CMK (cell line): ENCODE measurements at regions not wholly inside any gene's neighbourhood (a gene's known extent, or its start where the extent isn't known, plus 50 kb on each side); places are given as distances from the start of the nearest gene placed in this dataset.

Source experiments
- DNase-seq: peaks from one replicate; pipeline ENCODE4 v3.0.0-alpha.2; 2010; ENCODE audit warnings: low read depth

DNA sequence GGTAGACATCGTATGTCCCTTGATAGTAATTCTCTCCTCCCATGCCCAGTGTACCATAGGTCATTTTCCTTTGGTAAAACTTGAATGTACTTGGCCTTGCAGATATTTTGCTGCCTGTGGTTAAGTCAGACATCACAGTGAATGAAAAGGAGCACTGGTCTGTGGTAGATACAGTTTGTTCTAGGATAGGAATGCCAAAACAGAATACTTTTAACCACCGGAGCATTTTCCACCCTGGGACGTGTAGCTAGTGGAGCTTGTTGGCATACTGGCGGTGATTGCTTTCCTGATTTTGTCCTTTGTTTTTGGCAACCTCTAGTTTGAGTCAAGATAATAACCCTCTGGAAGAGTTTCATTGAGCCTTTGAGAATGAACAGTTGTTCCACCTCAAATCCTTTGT, 92.0 kb upstream of the BMPER start:
- DNase-seq: no peak

DNA sequence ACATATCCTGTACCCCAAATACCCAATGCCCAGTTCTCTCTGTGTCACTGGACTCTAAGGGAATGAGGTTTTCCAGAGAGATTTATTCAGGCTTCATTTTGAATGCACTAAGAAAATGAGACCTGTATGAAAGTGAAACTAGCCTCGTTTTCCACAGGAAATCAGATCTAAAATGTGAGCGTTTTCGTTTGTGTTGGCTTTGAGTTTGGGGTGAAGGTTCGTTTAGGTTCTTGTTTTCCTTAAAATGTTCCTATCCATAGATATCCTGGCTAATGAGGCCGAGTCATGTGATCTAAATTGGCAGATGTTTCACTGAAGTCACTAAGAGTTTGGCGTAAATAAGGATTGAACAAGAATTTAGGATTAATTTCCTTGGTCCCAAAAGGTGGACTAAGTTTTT, 90.9 kb upstream of the BMPER start:
- DNase-seq: no peak

GRCh38 chr7:33814936-33815335, 90.4 kb upstream of the BMPER start:
- no peak for DNase-seq

DNA sequence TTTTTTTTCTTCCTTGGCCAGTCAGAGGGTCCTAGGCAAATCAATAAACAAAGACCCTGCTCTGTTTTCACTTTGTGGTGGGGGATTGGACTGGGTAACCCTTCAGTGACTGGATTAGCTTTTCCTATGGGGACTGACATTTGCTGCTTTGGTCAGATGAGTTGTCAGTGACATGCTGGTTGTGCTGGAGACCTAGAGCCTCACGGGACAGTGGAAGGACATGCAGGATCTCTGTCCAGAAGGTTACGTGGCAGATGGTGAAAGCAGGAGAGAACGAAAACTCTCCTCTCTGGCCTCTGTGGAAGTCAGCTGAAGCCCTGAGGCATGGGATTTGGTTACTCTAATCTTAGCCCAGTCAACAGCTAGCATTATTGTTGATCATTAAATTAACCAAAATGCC, 90.0 kb upstream of the BMPER start:
- DNase-seq: no peak

GRCh38 chr7:33816106-33816505, 89.2 kb upstream of the BMPER start:
- no peak for DNase-seq

DNA sequence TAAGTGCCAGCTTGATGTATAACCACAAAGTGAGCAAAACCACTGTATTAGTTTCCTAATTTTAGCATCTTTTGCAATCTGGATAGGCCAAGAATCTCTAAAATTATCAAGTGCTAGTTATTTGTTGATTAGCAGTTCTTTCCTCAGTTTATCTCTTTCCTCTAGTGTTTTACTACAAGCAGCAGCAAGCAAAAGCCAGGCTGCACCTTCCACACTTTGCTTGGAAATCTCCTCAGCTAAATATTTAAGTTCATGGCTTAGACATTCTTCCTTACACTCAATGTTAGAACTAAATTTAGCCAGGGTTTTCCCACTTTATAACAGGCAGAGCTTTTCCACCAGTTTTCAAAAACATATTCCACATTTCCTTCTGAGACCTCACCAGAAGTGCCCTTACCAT, 85.7 kb upstream of the BMPER start:
- no peak for DNase-seq

GRCh38 chr7:33820206-33820605, 85.1 kb upstream of the BMPER start:
- no peak for DNase-seq

DNA sequence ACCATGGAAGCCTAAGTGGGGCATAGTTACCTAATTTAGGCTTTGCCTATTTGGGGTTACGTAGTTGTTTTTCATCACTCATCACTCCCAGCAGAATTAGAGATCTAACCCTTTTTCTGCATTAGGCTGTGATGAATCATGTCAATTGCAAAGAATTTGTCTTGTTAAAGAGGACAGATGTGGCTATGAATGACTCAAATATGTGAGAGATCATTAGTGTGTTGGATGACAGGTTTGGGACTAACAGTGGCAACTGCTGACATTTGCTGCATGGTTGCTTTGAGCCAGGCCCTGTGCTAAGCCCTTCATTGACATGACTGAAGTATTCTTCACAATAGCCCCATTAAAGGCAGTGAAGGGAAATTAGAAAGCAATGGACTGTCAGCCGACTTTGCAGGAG, 83.4 kb upstream of the BMPER start:
- DNase-seq: no peak

- DNase-seq: no peak
Measured at GRCh38 chr7:33823913-33824312, 81.4 kb upstream of the BMPER start.

DNA sequence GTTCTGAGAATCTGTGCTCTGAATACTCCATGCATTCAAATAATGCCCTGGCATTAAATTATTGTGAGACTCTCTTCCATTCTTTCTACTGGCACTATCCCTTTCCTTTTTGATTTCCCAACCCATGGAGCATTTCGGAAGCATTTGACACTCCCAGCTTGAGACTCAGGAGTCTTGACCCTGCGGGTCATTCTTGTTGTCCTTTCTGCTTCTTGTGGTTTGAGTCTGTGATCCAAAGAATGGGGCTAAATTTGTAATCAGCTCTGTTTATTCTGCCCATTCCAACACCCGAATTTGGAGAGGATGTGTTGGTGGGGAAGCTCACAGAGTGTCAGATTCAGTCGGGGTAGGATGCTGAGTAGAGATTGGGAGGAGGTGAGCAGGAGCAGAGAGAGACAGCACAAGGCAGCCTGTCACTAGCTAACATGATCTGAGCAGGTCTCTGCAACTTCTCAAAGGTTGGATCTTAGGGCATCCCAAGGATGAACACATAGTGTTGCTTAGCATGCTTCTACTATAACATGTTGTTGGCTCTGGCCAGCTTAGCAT, 80.4 kb upstream of the BMPER start:
- DNase-seq: no peak

- no peak for DNase-seq
Measured at GRCh38 chr7:33825644-33826043, 79.7 kb upstream of the BMPER start.

GRCh38 chr7:33829536-33829935, 75.8 kb upstream of the BMPER start:
- no peak for DNase-seq

- DNase-seq: no peak
Measured at GRCh38 chr7:33831389-33832141, 73.8 kb upstream of the BMPER start.

GRCh38 chr7:33832271-33832721, 73.0 kb upstream of the BMPER start:
- no peak for DNase-seq

DNA sequence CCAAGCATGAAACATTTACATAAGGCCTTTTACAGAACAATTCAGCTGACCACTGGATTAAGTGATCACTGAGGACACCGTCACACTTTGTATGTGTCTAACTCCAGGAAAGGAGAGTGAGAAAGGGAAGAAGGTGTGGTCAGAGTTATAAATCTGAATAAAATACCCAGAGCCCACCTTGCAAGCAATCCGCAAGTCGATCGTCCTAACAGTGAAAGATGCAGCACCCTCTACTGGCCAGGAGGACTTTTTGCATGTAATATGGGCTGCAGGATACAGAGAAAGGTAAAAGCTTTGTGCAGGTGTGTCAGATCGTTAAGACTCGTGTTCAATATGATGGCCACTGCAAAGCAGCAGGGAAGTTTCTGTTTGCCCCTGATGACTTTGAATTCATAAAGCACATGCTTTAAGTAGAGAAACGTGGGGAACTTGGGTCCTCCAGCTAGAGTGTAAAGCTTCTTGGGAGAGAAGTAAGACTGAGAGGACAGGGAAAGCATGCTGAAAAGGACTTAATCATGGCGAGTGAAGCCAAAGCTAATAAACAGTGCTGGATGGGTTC, 68.5 kb upstream of the BMPER start:
- DNase-seq: no peak

GRCh38 chr7:33837356-33837851, 67.9 kb upstream of the BMPER start:
- DNase-seq: no peak

- no peak for DNase-seq
Measured at GRCh38 chr7:33841031-33841430, 64.3 kb upstream of the BMPER start.

DNA sequence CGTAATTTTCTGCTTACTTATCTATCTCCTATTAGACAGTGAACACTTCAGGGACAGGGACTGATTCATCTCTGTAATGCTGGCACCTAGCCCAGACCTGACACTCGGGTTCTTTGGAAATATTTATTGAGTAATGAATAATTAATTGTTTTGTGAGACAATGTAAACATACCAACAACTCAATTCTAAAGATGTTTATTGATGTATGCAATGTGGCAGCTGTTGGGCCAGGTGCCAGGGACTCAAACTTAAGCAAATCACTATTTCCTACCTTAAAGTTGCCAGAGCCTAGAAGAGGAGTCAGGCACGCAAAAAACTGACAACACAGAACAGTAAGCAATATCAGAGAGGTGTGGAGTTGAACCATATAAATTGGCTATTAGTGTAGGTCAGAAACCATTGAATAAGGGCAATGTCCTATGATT, 63.6 kb upstream of the BMPER start:
- no peak for DNase-seq

GRCh38 chr7:33842150-33842549, 63.2 kb upstream of the BMPER start:
- DNase-seq: no peak

- no peak for DNase-seq
Measured at GRCh38 chr7:33845991-33846509, 59.3 kb upstream of the BMPER start.

DNA sequence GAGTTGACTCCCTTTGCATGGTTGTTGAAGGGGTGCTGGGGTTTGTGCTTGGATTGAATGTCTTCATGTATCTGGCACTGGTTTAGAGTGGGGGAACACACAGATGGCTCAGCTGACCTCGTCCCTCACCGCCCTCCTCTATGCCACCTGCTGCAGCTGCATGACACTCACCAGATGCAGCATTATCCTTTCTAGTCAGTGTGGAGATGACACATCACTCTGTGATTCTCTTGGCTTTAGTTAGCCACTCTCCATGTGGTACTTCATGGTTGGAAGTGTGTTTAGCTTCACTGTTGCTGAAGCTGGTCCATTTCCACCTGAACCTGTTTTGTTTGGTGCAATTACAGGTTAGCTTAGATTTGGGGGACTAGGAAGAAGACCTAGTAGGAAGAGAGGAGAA, 56.3 kb upstream of the BMPER start:
- DNase-seq: no peak

- no peak for DNase-seq
Measured at GRCh38 chr7:33849971-33850559, 55.3 kb upstream of the BMPER start.

GRCh38 chr7:33850768-33851167, 54.6 kb upstream of the BMPER start:
- no peak for DNase-seq
